ENCODE measurements at regions not wholly inside any gene's neighbourhood (a gene's known extent, or its start where the extent isn't known, plus 50 kb on each side); places are given as distances from the start of the nearest gene placed in this dataset.

GRCh38 chr7:138349841-138350700, 110.0 kb upstream of the TRIM24 start:
- no peak overlapping the region for H3K4me3 Mint-ChIP-seq (ENCODE audit: unreplicated experiment)
- no peak overlapping the region for H3K27ac Mint-ChIP-seq (ENCODE audit: unreplicated experiment)
- TF ChIP-seq CTCF (IDR thresholded peaks at IDR 0.05), result no peak
- H3K36me3 Mint-ChIP-seq (ENCODE audit: unreplicated experiment), result no peaks in the 10 kb centered on the region
- H3K4me1 Mint-ChIP-seq (ENCODE audit: unreplicated experiment), result no peaks in the 10 kb centered on the region
- DNase-seq (ENCODE audit: extremely low spot score, unreplicated experiment), result no peak
- H3K9me3 Mint-ChIP-seq (ENCODE audit: unreplicated experiment), result peaks cover 22% of the 10 kb centered on the region
- no peaks in the 10 kb centered on the region for H3K27me3 Mint-ChIP-seq (ENCODE audit: unreplicated experiment)

GRCh38 chr7:138350701-138351357, 109.2 kb upstream of the TRIM24 start:
- H3K9me3 Mint-ChIP-seq (ENCODE audit: unreplicated experiment), result peaks cover 18% of the 10 kb centered on the region
- no peak for TF ChIP-seq CTCF (IDR thresholded peaks at IDR 0.05)
- H3K27ac Mint-ChIP-seq (ENCODE audit: unreplicated experiment), result no peak overlapping the region
- H3K4me3 Mint-ChIP-seq (ENCODE audit: unreplicated experiment), result no peak overlapping the region
- H3K27me3 Mint-ChIP-seq (ENCODE audit: unreplicated experiment), result no peaks in the 10 kb centered on the region
- no peak for DNase-seq (ENCODE audit: extremely low spot score, unreplicated experiment)
- H3K4me1 Mint-ChIP-seq (ENCODE audit: unreplicated experiment), result no peaks in the 10 kb centered on the region
- no peaks in the 10 kb centered on the region for H3K36me3 Mint-ChIP-seq (ENCODE audit: unreplicated experiment)

- H3K27me3 Mint-ChIP-seq (ENCODE audit: unreplicated experiment), result no peaks in the 10 kb centered on the region
- H3K9me3 Mint-ChIP-seq (ENCODE audit: unreplicated experiment), result peaks cover 9% of the 10 kb centered on the region
- DNase-seq (ENCODE audit: extremely low spot score, unreplicated experiment), result no peak
- no peak overlapping the region for H3K4me3 Mint-ChIP-seq (ENCODE audit: unreplicated experiment)
- no peak overlapping the region for H3K27ac Mint-ChIP-seq (ENCODE audit: unreplicated experiment)
- TF ChIP-seq CTCF (IDR thresholded peaks at IDR 0.05), result no peak
- no peaks in the 10 kb centered on the region for H3K36me3 Mint-ChIP-seq (ENCODE audit: unreplicated experiment)
- no peaks in the 10 kb centered on the region for H3K4me1 Mint-ChIP-seq (ENCODE audit: unreplicated experiment)
These were observed 107.2 kb upstream of the TRIM24 start for GRCh38 chr7:138352570-138353461.

- H3K27me3 Mint-ChIP-seq (ENCODE audit: unreplicated experiment), result no peaks in the 10 kb centered on the region
- no peak overlapping the region for H3K27ac Mint-ChIP-seq (ENCODE audit: unreplicated experiment)
- no peak for TF ChIP-seq CTCF (IDR thresholded peaks at IDR 0.05)
- no peak overlapping the region for H3K4me3 Mint-ChIP-seq (ENCODE audit: unreplicated experiment)
- DNase-seq (ENCODE audit: extremely low spot score, unreplicated experiment), result no peak
- no peaks in the 10 kb centered on the region for H3K4me1 Mint-ChIP-seq (ENCODE audit: unreplicated experiment)
- H3K9me3 Mint-ChIP-seq (ENCODE audit: unreplicated experiment), result peaks cover 7% of the 10 kb centered on the region
- H3K36me3 Mint-ChIP-seq (ENCODE audit: unreplicated experiment), result no peaks in the 10 kb centered on the region
These were observed 106.0 kb upstream of the TRIM24 start for GRCh38 chr7:138354066-138354465.
